ENCODE measurements at regions not wholly inside any gene's neighbourhood (a gene's known extent, or its start where the extent isn't known, plus 50 kb on each side); places are given as distances from the start of the nearest gene placed in this dataset.
A peak's percentile ranks its signal among the peaks of the same experiment; 100 is the strongest.

- H3K9ac ChIP-seq (ENCODE audit: insufficient read depth, low read depth, low read length), result no peak overlapping the region
- BruUV-seq (replicated peaks), result no TSS peak
Measured at GRCh38 chr6:22891934-22892333, 322.6 kb downstream of the HDGFL1 start.

More at GRCh38 chr6:22891934-22892333, 322.6 kb downstream of the HDGFL1 start:
- H3K79me2 ChIP-seq (ENCODE audit: insufficient read depth, low read length), result no peaks in the 10 kb centered on the region
- 1% methylated on average over 4 of the region's 4 CpGs for WGBS (ENCODE audit: low lambda C conversion rate)
- no peaks in the 10 kb centered on the region for H3K36me3 ChIP-seq (replicated peaks in 1 of 2; ENCODE audit: control insufficient read depth in 1 of 2, insufficient read depth in 2 of 2, low read length in 2 of 2)
- H4K20me1 ChIP-seq (ENCODE audit: insufficient read depth, low read length), result no peaks in the 10 kb centered on the region
- in situ Hi-C loops (cut with HindIII; ENCODE audit: extremely low pct_ligation_motif_present, low pct_unique_long_range_greater_than_20kb), result no loop called here
- no peak overlapping the region for H3K4me2 ChIP-seq (ENCODE audit: low read depth, low read length)
- H3K4me3 ChIP-seq (replicated peaks in 1 of 3; ENCODE audit: insufficient read depth in 1 of 3, low read depth in 2 of 3, low read length in 3 of 3), result no peak overlapping the region
- no peak overlapping the region for H3K27ac ChIP-seq (ENCODE audit: extremely low read length, insufficient read depth, low read length)
- H3K27me3 ChIP-seq (ENCODE audit: control insufficient read depth in 1 of 2, insufficient read depth in 2 of 2, low read length in 2 of 2), result no peaks in the 10 kb centered on the region
- POLR2A ChIA-PET, result no interaction called here
- FAIRE-seq (no peak), DNase-seq (ENCODE audit: low spot score) (no peak), ATAC-seq (no peak)
- H2AFZ ChIP-seq (ENCODE audit: low read length), result no peak overlapping the region
- CTCF ChIA-PET (ENCODE audit: low intra/inter-chr PET ratio, low total read pairs), result no interaction called here
- TF ChIP-seq ZNF75D (CRISPR knock-in tag; IDR thresholded peaks at IDR 0.05; ENCODE audit: borderline replicate concordance) (no peak), RAD51 (IDR thresholded peaks at IDR 0.05; ENCODE audit: borderline replicate concordance) (peak; percentile 66; the same call in 1 of the 2 replicates), USF2 (IDR thresholded peaks at IDR 0.05; ENCODE audit: low read depth, low read length) (peak; percentile 34; the same call in 1 of the 2 replicates), USF2 (CRISPR knock-in tag; IDR thresholded peaks at IDR 0.05; ENCODE audit: borderline replicate concordance) (no peak), ATF5 (CRISPR knock-in tag; IDR thresholded peaks at IDR 0.05; ENCODE audit: low read depth) (no peak)
- intact Hi-C loops (cut with micrococcal nuclease; ENCODE audit: unreplicated experiment), result loop anchor here (5.0 kb wide), 1 partner anchor 740 kb away; no protein-coding TSS in a partner anchor
- no peaks in the 10 kb centered on the region for H3K4me1 ChIP-seq (ENCODE audit: insufficient read depth, low read length)
- peaks cover 87% of the 10 kb centered on the region for H3K9me3 ChIP-seq (ENCODE audit: low read length)

Data from HepG2 (cell line).